ENCODE measurements at regions not wholly inside any gene's neighbourhood (a gene's known extent, or its start where the extent isn't known, plus 50 kb on each side); places are given as distances from the start of the nearest gene placed in this dataset.

DNA sequence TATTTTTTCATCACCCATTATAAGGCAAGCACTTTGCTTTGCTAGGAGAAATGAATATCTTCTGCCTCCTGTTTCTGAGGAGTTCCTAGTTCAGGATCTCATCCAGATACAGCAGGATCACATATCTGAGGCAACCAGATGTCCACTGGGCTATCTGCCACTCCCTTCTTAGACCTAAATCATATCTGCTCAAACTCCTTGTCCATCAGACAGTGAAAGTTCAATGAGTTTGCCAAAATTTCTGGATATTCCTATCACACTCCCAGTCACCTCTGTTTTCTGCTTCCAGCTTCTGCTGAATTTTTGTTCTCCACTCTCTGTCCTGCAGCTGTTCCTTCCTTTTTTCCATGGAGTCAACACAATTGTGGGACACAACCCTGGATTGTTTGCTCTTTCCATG lies 54.2 kb upstream of the BASP1 start:
- H3K9ac ChIP-seq (ENCODE audit: extremely low read depth, low read length, poor library complexity, severe bottlenecking) = no peak overlapping the region
- H3K4me1 ChIP-seq (ENCODE audit: control insufficient read depth, insufficient read depth, low read length) = peaks cover 5% of the 10 kb centered on the region
- TF ChIP-seq, protein P1, sequence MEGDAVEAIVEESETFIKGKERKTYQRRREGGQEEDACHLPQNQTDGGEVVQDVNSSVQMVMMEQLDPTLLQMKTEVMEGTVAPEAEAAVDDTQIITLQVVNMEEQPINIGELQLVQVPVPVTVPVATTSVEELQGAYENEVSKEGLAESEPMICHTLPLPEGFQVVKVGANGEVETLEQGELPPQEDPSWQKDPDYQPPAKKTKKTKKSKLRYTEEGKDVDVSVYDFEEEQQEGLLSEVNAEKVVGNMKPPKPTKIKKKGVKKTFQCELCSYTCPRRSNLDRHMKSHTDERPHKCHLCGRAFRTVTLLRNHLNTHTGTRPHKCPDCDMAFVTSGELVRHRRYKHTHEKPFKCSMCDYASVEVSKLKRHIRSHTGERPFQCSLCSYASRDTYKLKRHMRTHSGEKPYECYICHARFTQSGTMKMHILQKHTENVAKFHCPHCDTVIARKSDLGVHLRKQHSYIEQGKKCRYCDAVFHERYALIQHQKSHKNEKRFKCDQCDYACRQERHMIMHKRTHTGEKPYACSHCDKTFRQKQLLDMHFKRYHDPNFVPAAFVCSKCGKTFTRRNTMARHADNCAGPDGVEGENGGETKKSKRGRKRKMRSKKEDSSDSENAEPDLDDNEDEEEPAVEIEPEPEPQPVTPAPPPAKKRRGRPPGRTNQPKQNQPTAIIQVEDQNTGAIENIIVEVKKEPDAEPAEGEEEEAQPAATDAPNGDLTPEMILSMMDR (conservative IDR thresholded peaks at IDR 0.05) = no peak
- H3K4me3 ChIP-seq (ENCODE audit: low read length) = no peak overlapping the region
- DNase-seq = no peak
- Mint-ChIP-seq H3K27me3 (ENCODE audit: insufficient read depth) (peaks cover 3% of the 10 kb centered on the region), H3K4me3 (no peak overlapping the region), H3K36me3 (ENCODE audit: low read depth) (no peaks in the 10 kb centered on the region), H3K4me1 (peaks cover 22% of the 10 kb centered on the region), H3K27ac (no peak overlapping the region), H3K9me3 (peaks cover 4% of the 10 kb centered on the region)
- peaks cover 5% of the 10 kb centered on the region for H3K9me3 ChIP-seq (ENCODE audit: control insufficient read depth, low read length)
- no peaks in the 10 kb centered on the region for H3K36me3 ChIP-seq (ENCODE audit: control insufficient read depth, insufficient read depth, low read length)
- H3K27me3 ChIP-seq (ENCODE audit: control insufficient read depth, insufficient read depth, low read length, poor library complexity, severe bottlenecking) = no peaks in the 10 kb centered on the region
- no peak overlapping the region for H3K27ac ChIP-seq (ENCODE audit: low read depth, low read length)

DNA sequence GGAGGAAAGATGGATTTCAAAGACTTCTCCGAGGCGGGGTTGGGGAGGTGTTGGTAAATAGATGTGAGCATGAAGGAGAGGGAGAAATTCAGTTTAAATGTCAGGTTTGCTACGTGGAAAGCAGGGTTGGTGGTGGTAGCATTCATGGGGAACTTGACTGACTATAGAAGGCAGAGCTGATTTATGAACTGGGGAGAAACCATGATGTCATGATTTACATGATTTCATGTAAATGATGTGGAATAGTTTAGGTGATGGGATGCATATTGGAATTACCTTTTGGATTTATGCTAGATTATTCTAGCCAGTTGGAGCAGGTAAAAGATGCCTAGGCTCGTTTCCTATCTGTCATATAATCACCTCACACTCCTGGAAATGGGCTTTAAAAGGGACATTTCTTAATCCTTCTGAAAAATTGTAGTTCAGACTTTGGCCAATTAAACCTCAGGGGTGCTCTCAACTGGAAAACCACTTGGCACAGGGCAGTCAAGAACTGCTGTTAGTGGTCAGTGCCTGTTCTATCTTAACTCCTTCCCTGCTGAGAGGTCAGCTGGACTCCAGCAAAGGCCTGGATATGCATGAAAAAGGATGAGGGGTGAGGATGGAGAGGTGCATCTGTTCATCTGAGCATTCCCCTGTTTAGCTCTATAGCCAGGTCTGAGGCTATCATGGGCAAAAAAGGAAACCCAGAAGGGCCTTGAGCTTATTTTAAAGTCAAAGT lies 50.1 kb upstream of the BASP1 start:
- no peak for DNase-seq
- no peak overlapping the region for H3K4me3 ChIP-seq (ENCODE audit: low read length)
- TF ChIP-seq, protein P1 (conservative IDR thresholded peaks at IDR 0.05) = no peak
- Mint-ChIP-seq H3K27me3 (ENCODE audit: insufficient read depth) (peaks cover 3% of the 10 kb centered on the region), H3K36me3 (ENCODE audit: low read depth) (no peaks in the 10 kb centered on the region), H3K27ac (no peak overlapping the region), H3K4me1 (peaks cover 42% of the 10 kb centered on the region), H3K4me3 (no peak overlapping the region), H3K9me3 (peaks cover 3% of the 10 kb centered on the region)
- peaks cover 8% of the 10 kb centered on the region for H3K4me1 ChIP-seq (ENCODE audit: control insufficient read depth, insufficient read depth, low read length)
- H3K27ac ChIP-seq (ENCODE audit: low read depth, low read length) = no peak overlapping the region
- no peak overlapping the region for H3K9ac ChIP-seq (ENCODE audit: extremely low read depth, low read length, poor library complexity, severe bottlenecking)
- no peaks in the 10 kb centered on the region for H3K36me3 ChIP-seq (ENCODE audit: control insufficient read depth, insufficient read depth, low read length)
- H3K27me3 ChIP-seq (ENCODE audit: control insufficient read depth, insufficient read depth, low read length, poor library complexity, severe bottlenecking) = no peaks in the 10 kb centered on the region
- 92 to 96% methylated on average over 4 of the region's 4 CpGs for WGBS, 2 experiments (ENCODE audit: insufficient coverage in 1 of 2, insufficient read length in 1 of 2)
- peaks cover 3% of the 10 kb centered on the region for H3K9me3 ChIP-seq (ENCODE audit: control insufficient read depth, low read length)
